GM19238 (cell line): ENCODE measurements at regions not wholly inside any gene's neighbourhood (a gene's known extent, or its start where the extent isn't known, plus 50 kb on each side); places are given as distances from the start of the nearest gene placed in this dataset.
"Not testable (repeated sequence)": the region's sequence is repeated elsewhere in the genome, so short reads cannot be mapped to it uniquely, and the experiment has no call there.

Experiments used
- DNase-seq: peaks from one replicate; pipeline ENCODE4 v3.0.0; 2011; ENCODE audit warnings: low spot score; ENCODE audit not compliant: insufficient read length

GRCh38 chr4:101670897-101671296 is 119.6 kb upstream of the BANK1 start:
- no peak for DNase-seq

- no peak for DNase-seq
Measured at GRCh38 chr4:101670370-101670769, 120.2 kb upstream of the BANK1 start.

GRCh38 chr4:101669832-101670188 is 120.7 kb upstream of the BANK1 start:
- no peak for DNase-seq

GRCh38 chr4:101669138-101669831 is 121.2 kb upstream of the BANK1 start:
- no peak for DNase-seq

DNA sequence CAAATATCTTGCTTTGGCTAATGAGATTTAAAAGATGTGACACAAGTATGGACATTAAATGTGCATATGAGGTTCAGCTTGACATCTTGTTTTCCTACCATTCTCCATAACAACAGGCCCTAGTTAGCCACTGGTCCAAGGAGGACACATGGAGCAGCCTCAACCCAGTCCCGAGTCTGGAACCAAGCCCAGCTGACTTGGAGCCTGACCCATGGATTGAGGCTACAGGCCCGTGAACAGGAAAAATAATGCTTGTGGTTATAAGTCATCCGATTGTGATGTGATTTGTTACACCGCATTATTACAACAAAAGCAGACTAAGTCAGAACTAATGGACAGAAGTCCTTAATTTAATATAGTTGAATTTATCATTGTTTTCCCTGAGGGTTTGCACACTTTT is 123.2 kb upstream of the BANK1 start:
- no peak for DNase-seq

GRCh38 chr4:101660607-101661006 is 129.9 kb upstream of the BANK1 start:
- no peak for DNase-seq

GRCh38 chr4:101655857-101656256 is 134.7 kb upstream of the BANK1 start:
- no peak for DNase-seq

DNA sequence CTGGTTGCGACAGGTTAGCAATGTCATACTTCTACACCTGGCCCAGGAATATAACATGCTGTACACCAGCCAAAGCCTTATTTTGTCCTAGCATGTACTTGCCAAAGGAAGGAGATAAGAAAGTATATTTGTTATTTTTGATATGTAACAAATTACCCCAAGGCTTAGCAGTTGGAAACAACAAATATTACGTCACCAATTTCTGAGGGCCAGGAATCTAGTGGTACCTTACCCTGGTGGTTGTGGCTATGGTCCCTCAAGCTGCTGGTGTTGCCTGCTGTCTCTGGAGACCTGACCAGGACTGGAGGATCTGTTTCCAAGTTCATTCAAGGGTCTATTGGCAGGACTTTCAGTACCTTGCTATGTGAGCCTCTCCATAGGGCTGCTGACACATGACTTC is 135.5 kb upstream of the BANK1 start:
- DNase-seq, result no peak

DNA sequence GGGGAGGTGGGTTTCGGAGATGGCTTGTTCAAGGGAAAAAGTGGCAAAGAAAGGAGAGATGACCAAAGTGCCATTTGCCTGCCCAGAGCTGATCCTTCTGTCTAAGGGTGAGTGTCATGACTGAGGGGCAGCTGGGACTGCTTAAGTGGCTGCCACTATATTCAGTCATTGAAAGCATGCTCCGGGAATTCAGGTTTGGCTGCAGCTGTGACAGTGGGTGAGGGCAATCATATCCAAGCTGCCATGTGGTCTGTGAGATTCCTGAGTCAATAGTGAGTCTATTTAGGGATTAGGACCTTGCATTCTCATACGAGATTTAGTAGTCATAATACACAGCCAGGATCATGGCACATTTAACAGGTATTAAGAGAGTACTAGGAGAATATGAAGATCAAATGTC is 138.8 kb upstream of the BANK1 start:
- no peak for DNase-seq

- DNase-seq, result no peak
Measured at GRCh38 chr4:101649790-101650515, 140.6 kb upstream of the BANK1 start.

- DNase-seq, result no peak
Measured at GRCh38 chr4:101647710-101648034, 142.9 kb upstream of the BANK1 start.

DNA sequence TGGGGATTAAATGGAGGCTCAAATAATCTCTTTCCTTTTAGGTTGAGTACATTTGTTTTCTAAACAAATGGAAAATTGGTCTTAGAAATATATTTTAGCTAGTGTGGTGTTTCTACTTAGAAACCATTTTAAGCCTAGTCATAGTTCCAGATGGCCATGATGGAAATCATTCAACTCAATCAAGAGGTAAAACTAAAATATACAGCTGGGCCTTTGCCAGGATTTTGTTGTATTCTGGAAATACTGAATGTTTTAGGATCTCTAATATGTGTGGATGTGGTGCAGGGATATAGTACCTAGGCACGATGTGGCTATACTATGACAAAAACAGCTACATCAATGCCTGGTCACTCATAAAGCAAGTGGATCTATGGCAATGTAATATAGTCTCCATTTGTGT is 146.0 kb upstream of the BANK1 start:
- DNase-seq, result no peak

DNA sequence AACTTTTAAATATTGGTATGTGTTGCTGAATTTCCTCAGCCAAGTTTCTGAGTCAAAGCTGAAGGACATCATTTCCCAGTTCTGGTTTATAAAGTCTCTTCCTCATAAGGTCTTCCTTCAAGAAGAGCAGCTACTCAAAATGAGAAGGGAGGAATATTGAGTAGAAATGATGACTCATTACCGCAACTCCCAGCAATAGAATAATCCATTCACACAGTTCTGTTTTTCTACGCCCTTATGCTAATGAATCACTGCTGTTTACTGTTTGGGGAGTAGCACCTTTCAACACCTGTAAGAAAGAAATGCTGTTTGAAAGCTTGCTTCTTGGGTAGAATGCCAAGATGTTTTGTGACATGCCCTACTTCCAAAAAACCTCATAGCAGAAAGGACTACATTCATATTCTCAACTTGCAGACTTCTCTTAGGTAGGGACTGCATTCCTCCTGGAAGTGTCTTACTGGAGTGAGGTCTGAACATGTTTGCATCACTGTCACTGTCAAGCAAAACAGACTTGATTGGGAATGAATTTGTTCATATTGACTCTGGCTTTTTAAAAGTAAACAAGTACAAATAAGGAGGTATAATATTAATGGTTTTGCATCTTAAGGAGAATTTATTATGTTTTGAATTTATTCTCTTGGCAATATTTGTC is 147.2 kb upstream of the BANK1 start:
- no peak for DNase-seq

GRCh38 chr4:101632766-101633165 is 157.8 kb upstream of the BANK1 start:
- DNase-seq, result not testable (repeated sequence)

- DNase-seq, result no peak
Measured at GRCh38 chr4:101630319-101630986, 160.1 kb upstream of the BANK1 start.

- no peak for DNase-seq
Measured at GRCh38 chr4:101621120-101621519, 169.4 kb upstream of the BANK1 start.

DNA sequence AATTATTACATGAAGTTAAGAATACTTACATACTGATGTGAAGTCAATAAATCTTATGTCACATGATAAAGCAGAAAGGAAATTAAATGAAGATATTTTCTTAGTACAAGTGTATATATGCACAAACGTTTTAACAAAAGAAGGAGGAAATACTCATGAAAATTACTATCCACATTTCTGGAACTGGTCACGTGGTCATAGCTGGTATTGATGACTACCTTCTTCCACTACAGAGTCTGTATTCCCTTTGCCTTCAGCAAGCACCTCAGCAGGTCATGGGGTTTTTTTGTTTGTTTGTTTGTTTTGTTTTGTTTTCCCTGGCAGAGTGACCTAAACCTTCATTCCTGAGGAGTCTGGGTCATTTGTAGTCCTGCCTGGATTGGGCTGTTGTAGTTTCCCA is 174.9 kb upstream of the BANK1 start:
- DNase-seq, result no peak

GRCh38 chr4:101606989-101607388 is 183.5 kb upstream of the BANK1 start:
- DNase-seq, result not testable (repeated sequence)

DNA sequence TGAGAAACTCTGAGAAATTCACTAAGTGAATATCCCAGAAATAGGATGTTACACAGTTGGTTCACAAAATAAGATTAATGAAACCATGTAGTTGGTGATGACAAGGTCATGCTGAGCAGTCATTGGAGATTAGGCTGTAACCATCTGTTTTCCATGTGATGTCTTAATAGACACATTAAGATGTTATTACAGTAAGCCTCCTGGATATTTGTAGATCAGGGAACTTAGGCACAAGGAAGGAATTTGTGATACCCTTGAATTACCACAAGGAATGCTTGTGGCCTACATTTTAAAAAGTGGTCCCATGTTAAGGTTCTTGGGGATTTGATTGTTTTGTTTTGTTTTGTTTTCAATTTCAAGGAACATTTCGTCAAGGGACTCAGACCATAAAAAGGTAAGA is 185.6 kb upstream of the BANK1 start:
- no peak for DNase-seq

GRCh38 chr4:101600287-101600686 is 190.2 kb upstream of the BANK1 start:
- no peak for DNase-seq

GRCh38 chr4:101599620-101600019 is 190.9 kb upstream of the BANK1 start:
- no peak for DNase-seq
